ENCODE measurements at regions not wholly inside any gene's neighbourhood (a gene's known extent, or its start where the extent isn't known, plus 50 kb on each side); places are given as distances from the start of the nearest gene placed in this dataset.

DNA sequence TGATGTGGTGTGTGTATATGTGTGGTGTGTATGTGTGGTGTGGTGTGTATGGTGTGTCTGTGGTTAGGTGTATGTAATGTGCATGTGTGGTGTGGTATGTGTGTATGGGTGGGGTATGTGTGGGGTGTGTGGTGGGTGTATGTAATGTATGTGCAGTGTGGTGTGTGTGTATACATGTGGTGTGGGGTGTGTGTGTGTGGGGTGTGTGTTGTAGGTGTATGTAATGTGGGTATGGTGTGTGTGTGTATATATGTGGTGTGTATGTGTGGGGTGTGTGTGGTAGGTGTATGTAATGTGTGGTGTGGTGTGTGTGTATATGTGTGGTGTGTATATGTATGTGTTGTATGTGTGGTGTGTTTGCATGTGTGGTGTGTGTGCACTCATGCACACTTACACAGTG lies 84.8 kb upstream of the ID2 start (continued):
- TF ChIP-seq REST (IDR thresholded peaks at IDR 0.05) = no peak
- no peak for TF ChIP-seq JUND (IDR thresholded peaks at IDR 0.05)
- no peak for TF ChIP-seq FOXA1 (IDR thresholded peaks at IDR 0.05)
- TF ChIP-seq, protein P1, sequence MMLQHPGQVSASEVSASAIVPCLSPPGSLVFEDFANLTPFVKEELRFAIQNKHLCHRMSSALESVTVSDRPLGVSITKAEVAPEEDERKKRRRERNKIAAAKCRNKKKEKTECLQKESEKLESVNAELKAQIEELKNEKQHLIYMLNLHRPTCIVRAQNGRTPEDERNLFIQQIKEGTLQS (IDR thresholded peaks at IDR 0.05) = no peak
- no peak for TF ChIP-seq HNF4G (IDR thresholded peaks at IDR 0.05)
- no peak for TF ChIP-seq NR2F2 (IDR thresholded peaks at IDR 0.05)
- no peak for TF ChIP-seq MAX (IDR thresholded peaks at IDR 0.05)
- TF ChIP-seq EGR1 (IDR thresholded peaks at IDR 0.05; ENCODE audit: low read depth in 2 of 2) = no peak

GRCh38 chr2:8597559-8598225 lies 84.2 kb upstream of the ID2 start:
- Histone ChIP-seq H3K27me3 (ENCODE audit: control insufficient read depth in 4 of 4, insufficient read depth in 4 of 4, low read length in 3 of 4) (no peaks in the 10 kb centered on the region), H3K36me3 (ENCODE audit: control insufficient read depth in 4 of 4, insufficient read depth in 3 of 4, low read depth in 1 of 4, low read length in 3 of 4) (no peaks in the 10 kb centered on the region), H3K27ac (ENCODE audit: low read depth in 1 of 2, low read length in 2 of 2) (peak overlapping the region; percentile 58 to 59), H3K9me3 (ENCODE audit: control insufficient read depth in 4 of 4, low read length in 3 of 4) (no peaks in the 10 kb centered on the region), H3K4me3 (ENCODE audit: low read depth in 1 of 3, low read length in 3 of 3) (no peak overlapping the region), H3K4me1 (ENCODE audit: control insufficient read depth in 4 of 4, insufficient read depth in 4 of 4, low read length in 3 of 4) (peaks cover 0 to 12% (median 8%) of the 10 kb centered on the region in 4 donors), H3K9ac (ENCODE audit: low read depth in 1 of 2, low read length in 2 of 2) (no peak overlapping the region)
- 77% methylated on average over 8 of the region's 8 CpGs for WGBS
- TF ChIP-seq FOXA1 (IDR thresholded peaks at IDR 0.05) (no peak), GABPA (IDR thresholded peaks at IDR 0.05 in 1 of 2, conservative IDR thresholded peaks at IDR 0.05 in 1 of 2) (no peak), HNF4A (conservative IDR thresholded peaks at IDR 0.05) (peak; percentile 47 to 52), RAD21 (IDR thresholded peaks at IDR 0.05) (peak in 1 of 2 donors; percentile 31), RXRA (IDR thresholded peaks at IDR 0.05) (peak; percentile 75 to 80)
- DNase-seq (ENCODE audit: low spot score) = no peak

GRCh38 chr2:8598295-8599165 lies 83.3 kb upstream of the ID2 start:
- Histone ChIP-seq H3K27ac (ENCODE audit: low read depth in 1 of 2, low read length in 2 of 2) (peak overlapping the region; percentile 58 to 59), H3K4me1 (ENCODE audit: control insufficient read depth in 4 of 4, insufficient read depth in 4 of 4, low read length in 3 of 4) (peaks cover 0 to 12% (median 8%) of the 10 kb centered on the region in 4 donors), H3K9me3 (ENCODE audit: control insufficient read depth in 4 of 4, low read length in 3 of 4) (no peaks in the 10 kb centered on the region), H3K36me3 (ENCODE audit: control insufficient read depth in 4 of 4, insufficient read depth in 3 of 4, low read depth in 1 of 4, low read length in 3 of 4) (no peaks in the 10 kb centered on the region), H3K9ac (ENCODE audit: low read depth in 1 of 2, low read length in 2 of 2) (no peak overlapping the region), H3K4me3 (ENCODE audit: low read depth in 1 of 3, low read length in 3 of 3) (no peak overlapping the region), H3K27me3 (ENCODE audit: control insufficient read depth in 4 of 4, insufficient read depth in 4 of 4, low read length in 3 of 4) (no peaks in the 10 kb centered on the region)
- DNase-seq (ENCODE audit: low spot score) = no peak
- TF ChIP-seq, protein P1 (IDR thresholded peaks at IDR 0.05) = peak; percentile 94
- TF ChIP-seq YY1 (IDR thresholded peaks at IDR 0.05) = no peak
- TF ChIP-seq JUND (IDR thresholded peaks at IDR 0.05) = peak; percentile 88 to 92
- TF ChIP-seq HNF4G (IDR thresholded peaks at IDR 0.05) = no peak
- TF ChIP-seq, protein P2, sequence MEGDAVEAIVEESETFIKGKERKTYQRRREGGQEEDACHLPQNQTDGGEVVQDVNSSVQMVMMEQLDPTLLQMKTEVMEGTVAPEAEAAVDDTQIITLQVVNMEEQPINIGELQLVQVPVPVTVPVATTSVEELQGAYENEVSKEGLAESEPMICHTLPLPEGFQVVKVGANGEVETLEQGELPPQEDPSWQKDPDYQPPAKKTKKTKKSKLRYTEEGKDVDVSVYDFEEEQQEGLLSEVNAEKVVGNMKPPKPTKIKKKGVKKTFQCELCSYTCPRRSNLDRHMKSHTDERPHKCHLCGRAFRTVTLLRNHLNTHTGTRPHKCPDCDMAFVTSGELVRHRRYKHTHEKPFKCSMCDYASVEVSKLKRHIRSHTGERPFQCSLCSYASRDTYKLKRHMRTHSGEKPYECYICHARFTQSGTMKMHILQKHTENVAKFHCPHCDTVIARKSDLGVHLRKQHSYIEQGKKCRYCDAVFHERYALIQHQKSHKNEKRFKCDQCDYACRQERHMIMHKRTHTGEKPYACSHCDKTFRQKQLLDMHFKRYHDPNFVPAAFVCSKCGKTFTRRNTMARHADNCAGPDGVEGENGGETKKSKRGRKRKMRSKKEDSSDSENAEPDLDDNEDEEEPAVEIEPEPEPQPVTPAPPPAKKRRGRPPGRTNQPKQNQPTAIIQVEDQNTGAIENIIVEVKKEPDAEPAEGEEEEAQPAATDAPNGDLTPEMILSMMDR (IDR thresholded peaks at IDR 0.05; ENCODE audit: low read depth, low read length, missing input control) = no peak
- WGBS = 74% methylated on average over 13 of the region's 13 CpGs
